Lung (tissue), 11 donors: ENCODE measurements at regions not wholly inside any gene's neighbourhood (a gene's known extent, or its start where the extent isn't known, plus 50 kb on each side); places are given as distances from the start of the nearest gene placed in this dataset.

Source experiments
- ATAC-seq: fragments of 200-7000 bp; cut with Tn5 transposase; one replicate; pipeline ENCODE4 v1.9.1; 2020; ENCODE audit warnings: moderate number of reproducible peaks; ENCODE audit not compliant: insufficient read depth, low FRiP score
- DNase-seq, 3 donors: peaks; one replicate each; pipeline ENCODE4 v3.0.0-alpha.2; 2013 to 2017
- H3K27ac ChIP-seq, 2 donors: one replicate each; pipeline ENCODE4 v1.5.1; 2013; ENCODE audit warnings: mild to moderate bottlenecking in 2 of 2, moderate library complexity in 2 of 2, control low read depth in 1 of 2, inconsistent platforms in 1 of 2, low read depth in 1 of 2, low read length in 1 of 2
- H3K27me3 ChIP-seq, 3 donors: one replicate each; pipeline ENCODE4 v1.5.1; 2013; ENCODE audit warnings: low read length in 2 of 3; ENCODE audit not compliant: control insufficient read depth in 3 of 3, insufficient read depth in 3 of 3
- H3K36me3 ChIP-seq, 4 donors: one replicate each; pipeline ENCODE4 v1.5.1; 2013; ENCODE audit warnings: low read length in 4 of 4, mild to moderate bottlenecking in 1 of 4, moderate library complexity in 1 of 4; ENCODE audit not compliant: control insufficient read depth in 4 of 4, insufficient read depth in 4 of 4
- H3K4me1 ChIP-seq, 5 donors: one replicate each; pipeline ENCODE4 v1.5.1; 2013; ENCODE audit warnings: low read length in 5 of 5, mild to moderate bottlenecking in 2 of 5, moderate library complexity in 1 of 5; ENCODE audit not compliant: control insufficient read depth in 5 of 5, insufficient read depth in 5 of 5
- H3K4me3 ChIP-seq: one replicate; pipeline ENCODE4 v1.5.1; 2013; ENCODE audit warnings: mild to moderate bottlenecking, control low read depth, moderate library complexity
- H3K9ac ChIP-seq, 2 donors: one replicate each; pipeline ENCODE4 v1.5.1; 2013; ENCODE audit warnings: low read length in 2 of 2, control low read depth in 1 of 2; ENCODE audit not compliant: insufficient read depth in 1 of 2
- H3K9me3 ChIP-seq, 4 donors: one replicate each; pipeline ENCODE4 v1.5.1; 2013; ENCODE audit warnings: low read length in 3 of 4, mild to moderate bottlenecking in 1 of 4, moderate library complexity in 1 of 4; ENCODE audit not compliant: control insufficient read depth in 4 of 4, insufficient read depth in 3 of 4
- CTCF ChIP-seq: IDR thresholded peaks from 2 replicates; pipeline ENCODE4 v1.5.1; 2012; ENCODE audit warnings: mild to moderate bottlenecking; ENCODE audit errors: control extremely low read depth, extremely low read depth
- WGBS, 2 donors: extraction: QIAGEN DNeasy Blood & Tissue Kit; methylation state at CpG; one replicate each; pipeline ENCODE4 v1.1.7; 2013; 5-methylcytosine and 5-hydroxymethylcytosine counted together
- donor health status: control.
- donor health status: control.
- donor health status: Bipolar disorder and iron deficiency.
- donor health status: healthy.
- donor health status: DM: yes; HTN: yes; CAD: no.

GRCh38 chr4:12548678-12549077 lies 935.5 kb downstream of the RAB28 start:
- Histone ChIP-seq H3K9ac (no peak overlapping the region), H3K27me3 (no peaks in the 10 kb centered on the region), H3K4me1 (no peaks in the 10 kb centered on the region), H3K9me3 (no peaks in the 10 kb centered on the region), H3K4me3 (no peak overlapping the region), H3K27ac (no peak overlapping the region), H3K36me3 (no peaks in the 10 kb centered on the region)
- TF ChIP-seq CTCF = no peak
- ATAC-seq = no peak
- DNase-seq = no peak
- WGBS, 2 donors = 68 to 82% methylated on average over 4 of the region's 4 CpGs

GRCh38 chr4:12545812-12546211 lies 938.3 kb downstream of the RAB28 start:
- H3K9ac ChIP-seq = no peak overlapping the region
- no peak overlapping the region for H3K27ac ChIP-seq
- ATAC-seq = no peak
- no peaks in the 10 kb centered on the region for H3K36me3 ChIP-seq
- WGBS, 2 donors = 55 to 90% methylated on average over 1 of the region's 1 CpG
- H3K4me3 ChIP-seq = no peak overlapping the region
- TF ChIP-seq CTCF = no peak
- H3K9me3 ChIP-seq = no peaks in the 10 kb centered on the region
- DNase-seq = no peak
- H3K27me3 ChIP-seq = no peaks in the 10 kb centered on the region
- no peaks in the 10 kb centered on the region for H3K4me1 ChIP-seq

DNA sequence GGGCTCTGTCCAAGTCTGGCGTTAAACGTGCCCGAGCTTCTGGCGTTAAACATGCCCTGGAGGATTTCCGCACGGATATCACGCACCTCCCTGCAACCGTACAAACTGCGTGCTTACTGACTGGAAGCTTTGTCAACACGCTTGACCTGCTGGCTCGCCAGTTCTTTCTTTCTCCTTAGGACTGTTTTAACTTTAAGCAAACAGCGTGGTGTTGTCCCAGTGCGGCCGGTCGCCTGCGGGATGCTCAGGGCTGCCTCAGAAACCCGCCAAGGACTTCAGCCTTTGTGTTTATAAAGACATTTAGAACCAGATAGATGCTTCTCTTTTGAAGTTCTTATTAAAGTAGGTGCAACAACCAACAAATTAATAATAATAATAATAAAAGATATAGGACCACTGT lies 946.0 kb downstream of the RAB28 start:
- H3K36me3 ChIP-seq = no peaks in the 10 kb centered on the region
- H3K4me1 ChIP-seq = no peaks in the 10 kb centered on the region
- H3K9me3 ChIP-seq = peaks cover 0 to 3% (median 0%) of the 10 kb centered on the region in 4 donors
- no peak for DNase-seq
- no peak for ATAC-seq
- no peak for TF ChIP-seq CTCF
- H3K27ac ChIP-seq = no peak overlapping the region
- WGBS, 2 donors = 90 to 94% methylated on average over 17 of the region's 17 CpGs
- H3K4me3 ChIP-seq = no peak overlapping the region
- H3K27me3 ChIP-seq = no peaks in the 10 kb centered on the region
- H3K9ac ChIP-seq = no peak overlapping the region

DNA sequence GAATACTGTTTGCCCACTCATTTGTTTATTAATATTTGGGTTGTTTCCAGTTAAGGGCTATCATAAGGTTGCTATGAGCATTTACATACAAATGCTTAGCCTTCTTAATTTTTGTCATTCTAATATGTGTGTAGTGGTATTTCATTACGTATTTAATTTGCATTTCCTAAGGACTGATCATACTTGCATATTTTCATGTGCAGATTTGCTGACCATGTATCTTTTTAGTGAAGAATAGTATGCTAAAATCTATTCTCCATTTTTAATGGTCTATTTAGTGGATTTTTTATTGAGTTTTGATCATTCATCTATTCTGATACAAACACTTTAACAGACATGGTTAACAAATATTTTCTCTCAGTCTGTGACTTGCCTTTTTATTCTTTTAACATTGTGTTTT lies 949.5 kb downstream of the RAB28 start:
- Histone ChIP-seq H3K4me3 (no peak overlapping the region), H3K4me1 (no peaks in the 10 kb centered on the region), H3K36me3 (no peaks in the 10 kb centered on the region), H3K27ac (no peak overlapping the region), H3K9me3 (peaks cover 0 to 3% (median 0%) of the 10 kb centered on the region in 4 donors), H3K9ac (no peak overlapping the region), H3K27me3 (no peaks in the 10 kb centered on the region)
- ATAC-seq (no peak), DNase-seq (no peak)
- no peak for TF ChIP-seq CTCF
- WGBS, 2 donors = 86 to 91% methylated on average over 1 of the region's 1 CpG
